GM13977 (cell line): ENCODE measurements at regions not wholly inside any gene's neighbourhood (a gene's known extent, or its start where the extent isn't known, plus 50 kb on each side); places are given as distances from the start of the nearest gene placed in this dataset.
A peak's percentile ranks its signal among the peaks of the same experiment; 100 is the strongest.

Experiments used
- DNase-seq: peaks from one replicate; pipeline ENCODE4 v3.0.0; 2012; ENCODE audit warnings: low spot score
- in situ Hi-C: fragments of 300-500 bp; cut with MboI; formaldehyde crosslinking; loops from one replicate; pipeline ENCODE4 v1.12.0; 2022; ENCODE audit warnings: low sequenced_read_pairs, low pct_unique_long_range_greater_than_20kb, mixed read lengths, inconsistent platforms; ENCODE audit not compliant: unreplicated experiment
- TF ChIP-seq, protein P1 (sequence below): IDR thresholded peaks from 2 replicates; pipeline ENCODE4 v1.5.1; 2012; ENCODE audit warnings: mild to moderate bottlenecking, control low read depth; ENCODE audit not compliant: insufficient read depth; ENCODE audit errors: extremely low read depth, missing control alignments

DNA sequence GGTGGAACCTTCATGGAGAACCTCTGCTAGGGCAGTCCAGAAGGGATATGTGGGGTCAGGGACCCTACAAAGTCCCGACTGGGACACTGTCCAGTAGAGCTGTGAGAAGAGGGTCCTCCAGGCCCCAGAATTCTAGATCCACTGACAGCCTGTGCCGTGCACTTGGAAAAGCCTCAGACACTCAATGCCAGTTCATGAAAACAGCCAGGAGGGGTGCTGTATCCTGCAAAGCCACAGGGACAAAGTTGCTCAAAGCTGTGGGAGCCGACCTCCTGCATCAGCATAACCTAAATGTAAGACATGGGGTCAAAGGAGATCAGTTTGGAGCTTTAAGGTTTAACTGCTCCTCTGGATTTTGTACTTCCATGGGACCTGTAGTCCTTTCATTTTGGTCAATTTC, 448.8 kb upstream of the CADM2 start:
- no peak for DNase-seq
- in situ Hi-C loops, result no loop called here
- TF ChIP-seq, protein P1, sequence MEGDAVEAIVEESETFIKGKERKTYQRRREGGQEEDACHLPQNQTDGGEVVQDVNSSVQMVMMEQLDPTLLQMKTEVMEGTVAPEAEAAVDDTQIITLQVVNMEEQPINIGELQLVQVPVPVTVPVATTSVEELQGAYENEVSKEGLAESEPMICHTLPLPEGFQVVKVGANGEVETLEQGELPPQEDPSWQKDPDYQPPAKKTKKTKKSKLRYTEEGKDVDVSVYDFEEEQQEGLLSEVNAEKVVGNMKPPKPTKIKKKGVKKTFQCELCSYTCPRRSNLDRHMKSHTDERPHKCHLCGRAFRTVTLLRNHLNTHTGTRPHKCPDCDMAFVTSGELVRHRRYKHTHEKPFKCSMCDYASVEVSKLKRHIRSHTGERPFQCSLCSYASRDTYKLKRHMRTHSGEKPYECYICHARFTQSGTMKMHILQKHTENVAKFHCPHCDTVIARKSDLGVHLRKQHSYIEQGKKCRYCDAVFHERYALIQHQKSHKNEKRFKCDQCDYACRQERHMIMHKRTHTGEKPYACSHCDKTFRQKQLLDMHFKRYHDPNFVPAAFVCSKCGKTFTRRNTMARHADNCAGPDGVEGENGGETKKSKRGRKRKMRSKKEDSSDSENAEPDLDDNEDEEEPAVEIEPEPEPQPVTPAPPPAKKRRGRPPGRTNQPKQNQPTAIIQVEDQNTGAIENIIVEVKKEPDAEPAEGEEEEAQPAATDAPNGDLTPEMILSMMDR, result no peak

DNA sequence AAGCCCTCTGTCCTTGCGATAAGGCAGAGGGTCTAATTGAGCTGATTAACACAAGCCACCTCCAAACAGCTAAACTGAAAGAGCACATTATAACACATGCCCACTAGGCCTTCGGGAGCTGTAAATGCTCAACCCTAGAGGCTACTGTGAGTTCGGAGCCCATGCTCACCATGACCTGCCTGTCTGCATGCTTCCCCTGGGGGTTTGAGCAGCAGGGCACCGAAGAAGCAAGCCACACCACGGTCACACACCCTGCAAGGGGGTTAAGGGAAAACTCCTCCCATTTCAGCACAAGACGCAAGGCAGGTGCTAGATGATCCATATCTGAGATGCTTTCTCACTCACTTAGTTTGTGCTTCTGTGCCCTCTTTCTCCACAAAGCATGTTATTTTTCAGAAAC, 435.9 kb upstream of the CADM2 start:
- DNase-seq, result no peak
- in situ Hi-C loops, result no loop called here
- TF ChIP-seq, protein P1, result no peak

DNA sequence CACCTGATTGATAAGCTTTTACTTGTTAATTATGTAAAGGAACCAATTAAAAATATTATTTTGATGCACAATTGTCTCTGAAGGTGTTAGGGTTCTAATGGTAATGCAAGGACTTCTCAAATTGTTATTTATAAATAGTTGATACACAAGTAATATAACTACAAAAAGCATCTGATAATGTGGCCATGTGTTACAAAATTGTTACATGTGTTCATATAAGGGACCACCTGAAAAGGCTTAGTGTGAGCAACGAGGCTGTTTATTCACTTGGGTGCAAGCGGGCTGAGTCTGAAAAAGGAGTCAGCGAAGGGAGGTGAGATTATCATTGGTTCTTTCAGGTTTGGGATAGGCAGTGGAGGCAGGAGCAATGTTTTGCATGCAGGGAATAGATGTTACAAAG, 421.9 kb upstream of the CADM2 start:
- in situ Hi-C loops, result no loop called here
- TF ChIP-seq, protein P1, result no peak
- DNase-seq, result no peak

DNA sequence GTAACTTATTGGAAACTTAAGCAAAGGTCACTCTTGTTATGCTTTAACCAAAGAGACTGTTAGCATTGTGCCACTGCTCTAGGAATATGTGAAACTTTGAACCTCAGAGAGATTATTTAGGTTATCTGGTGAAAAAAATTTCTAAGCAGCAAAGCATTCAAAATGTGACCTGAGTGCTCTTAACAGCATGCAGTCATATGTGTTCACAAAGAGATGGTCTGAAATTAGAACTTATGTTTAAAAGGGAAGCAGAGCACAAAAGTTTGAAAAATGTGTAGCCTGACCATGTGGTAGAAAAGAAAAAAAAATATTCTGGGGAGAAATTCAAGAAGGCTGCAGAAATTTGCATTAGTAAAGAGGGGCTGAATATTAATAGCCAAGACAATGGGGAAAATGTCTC, 420.2 kb upstream of the CADM2 start:
- in situ Hi-C loops, result no loop called here
- TF ChIP-seq, protein P1, result no peak
- DNase-seq, result no peak

DNA sequence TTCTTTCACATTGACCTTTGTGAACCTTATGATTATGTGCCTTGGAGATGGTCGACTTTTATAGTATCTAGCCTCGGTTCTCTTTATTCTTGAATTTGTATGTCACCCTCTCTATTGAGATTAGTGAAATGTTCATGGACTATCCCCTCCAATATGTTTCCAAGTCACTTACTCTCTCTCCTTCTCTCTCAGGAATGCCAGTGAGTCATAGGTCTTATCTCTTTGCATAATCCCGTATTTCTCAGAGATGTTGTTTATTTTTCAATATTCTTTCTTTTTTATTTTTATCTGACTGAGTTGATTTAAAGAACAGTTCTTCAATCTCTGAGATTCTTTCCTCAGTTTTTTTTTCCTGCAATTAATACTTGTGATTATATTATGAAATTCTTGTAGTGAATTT, 411.6 kb upstream of the CADM2 start:
- TF ChIP-seq, protein P1, result no peak
- in situ Hi-C loops, result no loop called here
- DNase-seq, result no peak

DNA sequence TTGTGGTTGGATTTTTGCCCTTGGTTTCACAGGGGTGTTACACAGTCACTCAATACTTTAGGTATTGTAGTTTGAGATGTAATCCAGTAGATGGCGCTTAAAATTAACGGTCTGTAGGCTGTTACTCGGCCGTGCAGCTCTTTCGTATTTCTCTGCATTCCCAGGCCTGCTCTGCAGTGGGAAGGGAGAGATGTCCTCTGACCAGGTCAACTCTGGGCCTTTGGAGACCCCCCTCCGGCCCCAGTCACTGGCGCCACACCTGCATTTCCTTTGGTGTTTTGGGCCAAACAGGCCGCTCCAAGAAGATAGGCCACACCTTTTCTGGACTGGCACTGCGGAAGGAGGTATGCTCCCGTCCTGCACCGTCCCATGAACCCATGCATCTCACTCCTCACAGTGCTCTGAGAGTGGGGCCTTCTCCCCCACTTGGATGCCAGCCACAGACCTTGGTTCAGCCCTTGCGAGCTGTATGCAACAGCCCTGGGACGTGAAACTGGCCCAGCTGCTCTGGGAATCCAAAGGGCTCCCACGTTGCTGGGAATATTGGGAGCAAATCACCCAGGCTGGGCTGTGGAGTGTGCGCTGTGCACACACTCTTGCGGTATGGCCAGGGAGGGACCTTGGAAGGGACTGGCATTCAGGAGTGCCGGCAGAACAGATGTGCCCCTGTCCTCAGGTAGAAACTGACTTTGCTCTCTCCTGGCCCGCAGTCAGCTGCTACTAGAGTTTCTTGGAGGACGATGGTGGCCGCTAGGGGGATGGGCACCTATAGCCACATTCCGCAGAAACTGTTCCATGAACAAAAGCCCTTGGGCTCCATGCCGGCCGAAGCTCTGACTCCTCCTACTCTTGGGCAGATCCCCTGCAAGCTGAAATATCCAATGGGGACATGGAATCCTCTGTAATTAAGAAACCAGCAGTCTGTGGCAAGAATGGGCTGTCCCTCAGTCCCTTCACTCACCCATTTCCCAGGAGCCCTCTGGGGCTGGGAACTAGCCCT, 410.5 kb upstream of the CADM2 start:
- TF ChIP-seq, protein P1, result peak; percentile 62
- in situ Hi-C loops, result no loop called here
- DNase-seq, result peak; percentile 33
